H1 (cell line): ENCODE measurements at regions not wholly inside any gene's neighbourhood (a gene's known extent, or its start where the extent isn't known, plus 50 kb on each side); places are given as distances from the start of the nearest gene placed in this dataset.

Source experiments
- MAX ChIP-seq: IDR thresholded peaks from 2 replicates; pipeline ENCODE4 v1.6.1; 2012; ENCODE audit warnings: inconsistent platforms

DNA sequence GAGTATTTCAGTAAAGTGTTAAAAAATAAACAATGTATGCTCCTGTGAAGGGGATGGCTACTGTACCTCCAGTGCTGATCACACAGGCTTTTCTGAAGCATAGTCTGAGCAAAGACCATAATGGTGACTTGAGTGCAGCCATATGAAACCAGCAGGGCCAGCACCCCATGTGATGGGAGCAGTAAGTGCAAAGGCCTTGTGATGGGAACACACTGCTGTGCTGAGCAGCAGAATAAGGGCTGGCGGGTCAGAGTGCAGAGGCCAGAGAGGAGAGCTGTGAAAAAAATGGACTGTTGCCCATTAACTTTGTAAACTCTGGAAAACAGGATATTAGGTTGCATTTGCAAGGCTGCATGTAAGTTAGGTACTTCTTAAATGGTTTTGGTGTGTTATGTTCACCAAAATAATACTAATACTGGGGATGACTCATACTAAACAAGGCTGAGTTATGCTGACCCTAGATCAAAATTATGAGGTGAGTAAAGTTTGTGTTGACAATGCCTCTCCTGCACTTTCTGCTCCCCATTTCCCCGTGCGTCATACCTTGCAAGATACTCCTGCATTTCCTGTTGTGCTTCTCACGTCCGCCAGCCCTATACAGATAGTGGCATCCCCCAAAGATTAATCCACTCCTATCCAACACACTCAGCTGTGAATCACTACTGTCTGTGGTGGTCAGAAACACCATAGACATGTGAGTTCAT lies 67.0 kb upstream of the FAM9A start (continued):
- TF ChIP-seq MAX, result no peak
